NT2/D1 (cell line): ENCODE measurements at regions not wholly inside any gene's neighbourhood (a gene's known extent, or its start where the extent isn't known, plus 50 kb on each side); places are given as distances from the start of the nearest gene placed in this dataset.

Experiments used
- SUZ12 ChIP-seq: IDR thresholded peaks from 2 replicates; pipeline ENCODE4 v1.6.1; 2011; ENCODE audit not compliant: insufficient read length, insufficient read depth; ENCODE audit errors: extremely low read depth
- YY1 ChIP-seq: IDR thresholded peaks from 2 replicates; pipeline ENCODE4 v1.6.1; 2011; ENCODE audit not compliant: insufficient read length, insufficient read depth
- ZNF274 ChIP-seq: IDR thresholded peaks from 2 replicates; pipeline ENCODE4 v1.6.1; 2011; ENCODE audit warnings: mild to moderate bottlenecking, low read depth, low read length

DNA sequence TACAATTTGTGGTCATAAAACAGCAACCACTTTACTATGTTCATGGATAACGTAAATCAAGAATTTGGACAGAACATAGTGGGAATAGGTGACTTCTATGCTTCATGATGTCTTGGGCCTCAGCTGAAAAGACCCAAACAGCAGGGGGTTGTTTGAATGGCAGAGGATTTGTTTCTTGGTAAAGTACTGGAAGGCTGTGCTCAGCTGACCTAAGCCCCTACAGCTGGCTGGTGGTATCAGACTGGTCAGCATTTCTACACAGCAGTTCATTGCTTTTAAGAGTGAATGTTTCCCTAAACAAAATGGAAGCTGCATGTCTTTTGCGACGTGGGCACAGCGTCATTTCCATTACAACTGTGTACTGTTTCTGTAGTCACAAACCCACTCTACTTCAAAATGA lies 148.5 kb upstream of the DEFB112 start:
- TF ChIP-seq ZNF274 = no peak
- TF ChIP-seq YY1 = no peak
- TF ChIP-seq SUZ12 = no peak
